ENCODE measurements at regions not wholly inside any gene's neighbourhood (a gene's known extent, or its start where the extent isn't known, plus 50 kb on each side); places are given as distances from the start of the nearest gene placed in this dataset.

DNA sequence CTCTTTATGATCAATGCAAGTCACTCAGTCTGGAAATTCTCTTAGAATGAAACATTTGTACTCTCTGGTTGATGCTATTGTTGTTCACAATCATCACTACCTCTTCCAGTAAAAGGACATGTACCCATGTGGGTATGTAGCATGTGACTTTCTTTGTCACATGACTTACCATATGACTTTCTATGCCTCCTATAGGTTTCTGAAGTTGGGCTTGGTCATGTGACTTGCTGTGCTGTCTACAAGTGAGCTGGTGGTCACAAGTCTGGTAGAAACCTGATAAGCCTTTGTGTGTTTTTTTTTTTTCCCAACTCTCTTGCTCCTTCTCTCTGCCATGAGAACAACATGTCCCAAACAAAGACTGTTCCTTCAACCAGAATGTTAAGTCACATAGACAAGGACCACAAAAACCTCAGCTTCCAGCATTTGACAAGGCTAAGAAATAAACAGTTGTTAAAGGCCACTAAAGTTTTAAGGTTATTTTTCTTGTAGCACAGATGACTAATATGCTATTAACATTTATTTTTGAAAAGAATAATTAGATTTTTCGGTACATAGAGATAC is 379.2 kb upstream of the SLC35B3 start:
- in situ Hi-C loops (cut with MboI; ENCODE audit: low sequenced_read_pairs) (no loop called here), dilution Hi-C loops (cut with HindIII; ENCODE audit: low sequenced_read_pairs, unreplicated experiment) (no loop called here), intact Hi-C loops (cut with micrococcal nuclease) (no loop called here)
- H3K56ac ChIP-seq (ENCODE audit: extremely low read depth, insufficient read depth, low read length): no peak overlapping the region
- CTCF ChIA-PET: no interaction called here
- TF ChIP-seq, protein P1, sequence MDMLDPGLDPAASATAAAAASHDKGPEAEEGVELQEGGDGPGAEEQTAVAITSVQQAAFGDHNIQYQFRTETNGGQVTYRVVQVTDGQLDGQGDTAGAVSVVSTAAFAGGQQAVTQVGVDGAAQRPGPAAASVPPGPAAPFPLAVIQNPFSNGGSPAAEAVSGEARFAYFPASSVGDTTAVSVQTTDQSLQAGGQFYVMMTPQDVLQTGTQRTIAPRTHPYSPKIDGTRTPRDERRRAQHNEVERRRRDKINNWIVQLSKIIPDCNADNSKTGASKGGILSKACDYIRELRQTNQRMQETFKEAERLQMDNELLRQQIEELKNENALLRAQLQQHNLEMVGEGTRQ (IDR thresholded peaks at IDR 0.05; ENCODE audit: low read depth, low read length): no peak
- TF ChIP-seq, protein P2, sequence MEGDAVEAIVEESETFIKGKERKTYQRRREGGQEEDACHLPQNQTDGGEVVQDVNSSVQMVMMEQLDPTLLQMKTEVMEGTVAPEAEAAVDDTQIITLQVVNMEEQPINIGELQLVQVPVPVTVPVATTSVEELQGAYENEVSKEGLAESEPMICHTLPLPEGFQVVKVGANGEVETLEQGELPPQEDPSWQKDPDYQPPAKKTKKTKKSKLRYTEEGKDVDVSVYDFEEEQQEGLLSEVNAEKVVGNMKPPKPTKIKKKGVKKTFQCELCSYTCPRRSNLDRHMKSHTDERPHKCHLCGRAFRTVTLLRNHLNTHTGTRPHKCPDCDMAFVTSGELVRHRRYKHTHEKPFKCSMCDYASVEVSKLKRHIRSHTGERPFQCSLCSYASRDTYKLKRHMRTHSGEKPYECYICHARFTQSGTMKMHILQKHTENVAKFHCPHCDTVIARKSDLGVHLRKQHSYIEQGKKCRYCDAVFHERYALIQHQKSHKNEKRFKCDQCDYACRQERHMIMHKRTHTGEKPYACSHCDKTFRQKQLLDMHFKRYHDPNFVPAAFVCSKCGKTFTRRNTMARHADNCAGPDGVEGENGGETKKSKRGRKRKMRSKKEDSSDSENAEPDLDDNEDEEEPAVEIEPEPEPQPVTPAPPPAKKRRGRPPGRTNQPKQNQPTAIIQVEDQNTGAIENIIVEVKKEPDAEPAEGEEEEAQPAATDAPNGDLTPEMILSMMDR (conservative IDR thresholded peaks at IDR 0.05; ENCODE audit: low read depth, low read length): no peak
- TF ChIP-seq RAD21 (IDR thresholded peaks at IDR 0.05; ENCODE audit: low read length) (no peak), RCOR1 (IDR thresholded peaks at IDR 0.05; ENCODE audit: insufficient replicate concordance, low read length) (no peak), FOS (IDR thresholded peaks at IDR 0.05; ENCODE audit: low read depth, low read length) (no peak), RFX5 (IDR thresholded peaks at IDR 0.05; ENCODE audit: low read depth, low read length) (no peak), CEBPB (IDR thresholded peaks at IDR 0.05; ENCODE audit: low read depth, low read length) (no peak)
- H4K20me1 ChIP-seq (ENCODE audit: insufficient read depth, low read length): no peaks in the 10 kb centered on the region
- H2BK15ac ChIP-seq (ENCODE audit: low read depth, low read length): no peak overlapping the region
- no peak for ATAC-seq (ENCODE audit: low read depth)
- H4K91ac ChIP-seq (ENCODE audit: insufficient read depth, low read depth, low read length): no peak overlapping the region
- no peak overlapping the region for H3K18ac ChIP-seq (ENCODE audit: low read depth, low read length)
- no peak overlapping the region for H3K4me3 ChIP-seq (ENCODE audit: insufficient read depth, low read depth, low read length)
- H3K4me1 ChIP-seq (ENCODE audit: control insufficient read depth, insufficient read depth, low read length): no peaks in the 10 kb centered on the region
- no TSS peak for BruUV-seq (replicated peaks)
- H3K23ac ChIP-seq (ENCODE audit: low read depth, low read length): no peak overlapping the region
- no peak overlapping the region for H4K8ac ChIP-seq (ENCODE audit: low read depth in 2 of 2, low read length in 2 of 2)
- no peak overlapping the region for H4K5ac ChIP-seq (ENCODE audit: low read depth, low read length)
- H2AK5ac ChIP-seq (ENCODE audit: low read depth, low read length): no peak overlapping the region
- H3K9me3 ChIP-seq (ENCODE audit: control insufficient read depth, insufficient read depth, low read length): peaks cover 10% of the 10 kb centered on the region
- no peak overlapping the region for H2BK120ac ChIP-seq (ENCODE audit: low read depth, low read length)
- no peak overlapping the region for H3K4ac ChIP-seq (ENCODE audit: low read depth, low read length)
- no peaks in the 10 kb centered on the region for H3K27me3 ChIP-seq (ENCODE audit: control insufficient read depth, insufficient read depth, low read length)
- H2BK5ac ChIP-seq (ENCODE audit: low read depth, low read length, poor library complexity, severe bottlenecking): no peak overlapping the region
- no peak overlapping the region for H3K27ac ChIP-seq (ENCODE audit: insufficient read depth, low read length)
- H2AFZ ChIP-seq (replicated peaks; ENCODE audit: low read length, poor library complexity): no peak overlapping the region
- H3K14ac ChIP-seq (replicated peaks; ENCODE audit: low read depth, low read length): no peak overlapping the region
- H3K9ac ChIP-seq (ENCODE audit: low read depth, low read length): no peak overlapping the region
- no peaks in the 10 kb centered on the region for H3K9me1 ChIP-seq (ENCODE audit: insufficient read depth, low read length)
- H3K79me1 ChIP-seq (ENCODE audit: low read depth in 1 of 2, low read length in 2 of 2): no peaks in the 10 kb centered on the region
- POLR2A ChIA-PET (ENCODE audit: unreplicated experiment): no interaction called here
- no peak overlapping the region for H2AK9ac ChIP-seq (replicated peaks; ENCODE audit: low read depth, low read length, poor library complexity)
- no CpG with 5 or more reads among the region's 1 CpG for WGBS, 2 experiments (ENCODE audit: extremely low coverage in 2 of 2, insufficient read length in 1 of 2)
- H3K36me3 ChIP-seq (ENCODE audit: control insufficient read depth, insufficient read depth, low read length): no peaks in the 10 kb centered on the region
- DNase-seq: no peak
- no peak overlapping the region for H2BK20ac ChIP-seq (ENCODE audit: low read depth, low read length)
- no peak overlapping the region for H3K4me2 ChIP-seq (ENCODE audit: low read depth, low read length)
